Middle frontal gyrus (tissue), 1 donor: ENCODE measurements at regions not wholly inside any gene's neighbourhood (a gene's known extent, or its start where the extent isn't known, plus 50 kb on each side); places are given as distances from the start of the nearest gene placed in this dataset.
"Not testable (repeated sequence)": the region's sequence is repeated elsewhere in the genome, so short reads cannot be mapped to it uniquely, and the experiment has no call there.

Experiments
- DNase-seq: peaks from one replicate; pipeline ENCODE4 v3.0.0-alpha.2; 2015; ENCODE audit warnings: low spot score; ENCODE audit errors: extremely low spot score

- DNase-seq, result not testable (repeated sequence)
Observed at GRCh38 chr6:125591796-125592195, 157.6 kb upstream of the HEY2 start.

- DNase-seq, result no peak
Observed at GRCh38 chr6:125593746-125594145, 155.7 kb upstream of the HEY2 start.

- DNase-seq, result no peak
Observed at GRCh38 chr6:125596020-125596419, 153.4 kb upstream of the HEY2 start.

- no peak for DNase-seq
Observed at GRCh38 chr6:125597411-125598253, 151.8 kb upstream of the HEY2 start.

DNA sequence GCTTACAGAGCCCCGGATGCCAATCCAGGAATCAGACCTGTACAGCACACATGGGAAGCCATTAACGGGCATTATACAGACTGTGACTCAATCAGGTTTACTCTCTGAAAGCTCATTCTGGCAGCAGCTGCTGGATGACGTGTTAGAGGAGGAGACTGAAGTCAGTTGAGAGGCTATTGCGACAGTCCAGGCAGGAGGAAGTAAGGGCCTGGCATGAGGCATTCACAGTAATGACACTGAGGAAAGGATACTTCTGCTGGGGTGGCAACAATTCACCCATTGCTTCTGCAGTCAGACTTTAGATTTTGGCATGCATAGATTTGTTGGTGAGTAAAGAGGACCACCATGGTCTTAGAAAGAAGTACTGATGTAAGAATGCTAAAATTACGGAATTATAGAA, 151.0 kb upstream of the HEY2 start:
- DNase-seq, result no peak

DNA sequence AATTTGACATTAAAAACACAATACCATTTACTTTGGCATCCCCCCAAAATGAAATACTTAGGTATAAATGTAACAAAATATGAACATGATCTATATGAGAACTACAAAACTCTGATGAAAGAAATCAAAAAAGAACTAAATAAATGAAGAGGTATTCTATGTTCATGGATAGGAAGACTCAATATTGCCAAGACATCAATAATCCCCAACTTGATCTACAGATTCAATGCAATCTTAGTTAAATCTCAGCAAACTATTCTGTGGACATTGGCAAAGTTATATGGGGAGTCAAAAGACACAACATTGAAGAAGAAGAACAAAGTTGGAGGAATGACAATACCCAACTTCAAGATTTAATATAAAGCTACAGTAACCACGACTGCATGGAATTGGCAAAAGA, 145.2 kb upstream of the HEY2 start:
- DNase-seq, result no peak

DNA sequence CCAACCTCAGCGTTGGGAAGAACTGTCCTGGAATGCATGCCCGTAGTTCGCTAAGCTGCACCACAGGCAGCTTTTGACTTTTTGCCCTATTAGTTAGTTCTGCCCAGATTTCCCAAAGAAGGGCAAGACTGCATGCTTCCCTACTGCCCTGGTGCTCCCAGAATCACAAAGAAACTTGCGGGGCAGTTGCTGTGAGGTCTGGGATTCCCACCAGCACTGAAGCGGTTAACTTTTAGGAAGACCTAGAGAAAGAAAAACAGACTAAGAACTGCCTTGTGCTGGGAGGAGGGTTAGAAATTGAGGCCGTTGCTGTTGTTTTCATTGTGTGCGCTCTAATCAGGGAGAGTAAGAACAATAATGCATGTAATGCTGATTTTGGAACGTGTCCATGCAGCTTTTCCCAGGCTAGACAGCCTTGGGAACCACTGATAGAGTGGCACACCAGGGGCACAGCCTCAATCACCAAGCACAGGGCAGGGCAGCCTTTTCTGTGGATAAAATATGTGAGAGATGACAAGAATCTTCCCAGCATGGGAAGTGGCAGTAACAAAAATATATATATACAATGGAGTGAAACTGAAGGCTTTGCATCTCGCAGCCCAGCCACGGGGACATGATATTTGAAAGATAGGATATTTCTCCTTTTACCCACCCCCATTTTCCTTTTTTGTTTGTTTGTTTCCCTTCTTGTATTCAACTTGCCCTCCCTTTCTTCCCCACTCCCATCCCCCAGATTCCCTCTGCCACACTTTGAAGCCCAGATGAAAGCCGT, 137.7 kb upstream of the HEY2 start:
- DNase-seq, result no peak

- DNase-seq, result no peak
Observed at GRCh38 chr6:125612345-125612846, 137.0 kb upstream of the HEY2 start.

GRCh38 chr6:125618629-125619028, 130.8 kb upstream of the HEY2 start:
- DNase-seq, result no peak

DNA sequence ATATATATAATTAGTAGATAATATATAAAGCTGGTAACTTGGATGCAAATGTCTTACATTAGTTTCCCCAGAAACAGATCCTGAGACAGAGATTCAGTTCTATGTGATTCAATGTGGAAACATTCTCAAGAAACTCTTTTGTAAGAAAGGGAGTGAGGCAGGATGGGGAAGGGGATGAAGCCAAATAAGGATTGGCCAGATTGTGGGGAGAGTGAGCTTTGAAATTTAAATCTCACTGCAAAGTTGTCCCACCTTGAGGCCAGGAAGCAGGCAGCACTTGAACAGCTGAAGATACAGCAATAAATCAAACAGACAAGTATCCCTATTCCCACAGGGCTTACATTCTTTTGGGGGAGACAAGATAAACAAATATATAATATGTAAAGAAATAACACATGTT, 126.3 kb upstream of the HEY2 start:
- no peak for DNase-seq

DNA sequence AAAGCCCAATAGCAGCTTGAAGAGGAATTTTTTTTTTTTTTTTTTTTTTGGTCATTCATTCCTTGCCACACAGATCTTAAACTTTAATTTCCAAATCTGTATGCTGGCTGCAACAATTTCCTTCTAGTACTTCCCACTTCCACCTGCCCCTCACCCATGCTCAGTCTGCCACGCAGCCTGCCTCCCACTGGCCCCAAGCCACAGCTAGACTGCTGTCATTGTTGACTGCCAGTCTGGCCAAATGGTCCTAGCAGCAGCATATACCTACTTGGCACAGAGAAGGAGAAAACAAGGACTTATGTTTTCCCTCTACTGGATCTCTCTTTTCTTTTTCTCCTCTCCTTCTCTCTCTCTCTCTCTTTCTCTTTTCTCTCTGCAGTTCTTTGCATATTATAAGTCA, 118.3 kb upstream of the HEY2 start:
- no peak for DNase-seq

DNA sequence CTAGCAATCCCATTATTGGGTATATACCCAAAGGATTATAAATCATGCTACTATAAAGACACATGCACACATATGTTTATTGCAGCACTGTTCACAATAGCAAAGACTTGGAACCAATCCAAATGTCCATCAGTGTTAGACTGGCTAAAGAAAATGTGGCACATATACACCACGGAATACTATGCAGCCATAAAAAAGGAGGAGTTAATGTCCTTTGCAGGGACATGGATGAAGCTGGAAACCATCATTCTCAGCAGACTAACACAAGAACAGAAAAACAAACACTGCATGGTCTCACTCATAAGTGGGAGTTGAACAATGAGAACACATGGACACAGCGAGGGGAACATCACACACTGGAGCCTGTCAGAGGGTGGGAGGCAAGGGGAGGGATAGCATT, 113.4 kb upstream of the HEY2 start:
- DNase-seq, result not testable (repeated sequence)

DNA sequence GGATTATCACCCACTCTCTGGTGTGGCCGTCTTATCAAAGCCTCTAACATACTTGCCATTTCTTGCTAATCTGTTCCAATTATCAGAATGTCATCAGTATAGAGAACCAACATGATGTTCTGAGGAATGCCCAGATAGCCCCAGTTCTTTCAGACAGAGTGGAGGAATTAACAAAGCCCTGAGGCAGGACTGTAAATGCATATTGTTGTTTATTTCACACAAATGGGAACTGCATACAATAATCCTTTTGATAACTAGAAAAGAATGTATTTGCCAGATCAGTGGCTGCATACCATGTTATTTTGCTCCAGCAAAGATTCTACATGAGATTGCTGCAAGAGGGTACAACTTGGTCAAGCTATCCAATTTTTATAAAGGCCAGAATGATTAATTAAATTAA, 112.8 kb upstream of the HEY2 start:
- no peak for DNase-seq

DNA sequence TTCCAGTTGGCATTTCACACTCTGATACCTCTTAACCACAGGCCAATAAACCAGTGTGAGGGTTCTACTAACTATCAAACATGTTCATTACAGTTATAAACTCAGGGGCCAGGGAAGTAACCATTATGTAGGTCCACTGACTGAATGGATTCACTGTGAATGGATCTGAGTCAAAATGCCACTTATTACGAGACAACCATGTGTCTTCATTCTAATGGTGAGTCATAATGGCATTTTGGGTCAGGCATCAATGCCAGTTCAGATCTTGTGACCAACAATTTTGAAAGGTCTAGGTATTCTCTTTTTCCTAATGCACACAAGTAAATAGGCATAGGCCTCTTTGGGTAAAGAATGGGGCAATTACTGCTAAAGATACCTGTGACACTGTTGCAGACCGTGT, 112.2 kb upstream of the HEY2 start:
- DNase-seq, result no peak

DNA sequence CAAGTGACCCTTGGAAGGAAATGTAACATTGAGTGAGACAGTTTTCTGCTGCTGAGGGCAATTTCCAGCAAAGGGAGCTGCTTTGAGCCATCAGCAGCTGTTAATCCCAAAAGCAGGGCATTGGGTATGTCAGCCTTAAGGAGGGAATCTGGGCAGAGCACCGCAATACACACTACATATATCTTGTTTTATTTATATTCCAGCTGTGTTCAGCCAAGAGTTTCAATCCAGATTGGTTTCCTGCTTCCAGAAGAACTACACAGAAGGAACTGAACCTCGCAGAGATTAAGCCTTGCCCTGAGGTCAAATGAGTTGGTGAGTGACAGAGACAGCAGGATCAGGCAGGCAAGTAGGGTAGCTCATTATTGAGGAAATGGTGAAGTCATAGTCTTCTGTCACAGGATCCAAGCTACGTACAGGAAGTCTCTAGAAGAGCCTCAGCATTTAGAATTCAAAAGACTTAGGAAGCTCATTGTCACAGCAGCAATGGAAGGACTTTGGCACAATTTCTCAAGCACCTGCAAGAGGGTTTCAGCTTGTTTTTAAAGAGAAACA, 109.9 kb upstream of the HEY2 start:
- DNase-seq, result no peak

GRCh38 chr6:125640441-125641150, 108.8 kb upstream of the HEY2 start:
- DNase-seq, result no peak

- DNase-seq, result not testable (repeated sequence)
Observed at GRCh38 chr6:125643967-125644661, 105.3 kb upstream of the HEY2 start.

- no peak for DNase-seq
Observed at GRCh38 chr6:125647391-125647790, 102.0 kb upstream of the HEY2 start.

- not testable (repeated sequence) for DNase-seq
Observed at GRCh38 chr6:125653752-125654151, 95.7 kb upstream of the HEY2 start.

- no peak for DNase-seq
Observed at GRCh38 chr6:125655511-125655910, 93.9 kb upstream of the HEY2 start.

- no peak for DNase-seq
Observed at GRCh38 chr6:125656287-125656870, 93.1 kb upstream of the HEY2 start.
